ENCODE measurements at regions not wholly inside any gene's neighbourhood (a gene's known extent, or its start where the extent isn't known, plus 50 kb on each side); places are given as distances from the start of the nearest gene placed in this dataset.

DNA sequence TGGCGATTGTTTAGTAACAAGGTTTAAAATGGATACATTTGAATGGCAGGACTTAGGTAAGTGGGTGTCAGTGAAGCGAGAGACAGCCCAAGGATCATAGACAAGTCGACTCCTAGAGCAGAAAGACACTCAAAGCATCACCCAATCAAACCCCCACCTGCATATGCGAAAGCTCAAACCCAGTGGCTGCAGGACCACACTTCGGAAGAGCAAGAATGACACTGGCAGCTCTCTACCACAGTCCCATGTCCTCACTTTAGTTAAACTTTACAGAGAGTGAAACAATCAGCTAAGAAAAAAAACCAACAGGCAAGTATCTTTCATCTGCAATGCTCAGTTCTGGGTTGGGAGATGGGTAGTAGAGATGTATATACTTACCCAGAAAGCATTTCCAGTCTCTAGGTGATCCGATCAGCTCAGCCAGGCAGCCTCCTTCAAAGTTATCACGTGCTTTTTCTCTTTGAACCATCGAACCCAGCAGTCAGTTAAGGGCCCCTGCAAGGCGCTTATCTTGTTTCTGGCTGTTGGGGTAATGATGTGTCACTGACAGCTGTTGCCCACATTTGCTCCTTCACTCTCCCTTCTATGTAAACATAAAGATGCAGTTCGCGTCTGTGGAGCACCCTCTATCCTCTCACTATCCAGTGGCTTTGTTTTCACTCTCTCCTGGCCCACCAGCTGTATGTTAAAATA, 357.5 kb upstream of the ID2 start:
- TF ChIP-seq RAD21 (IDR thresholded peaks at IDR 0.05) (no peak), CTCF (IDR thresholded peaks at IDR 0.05; ENCODE audit: low read depth, low read length, missing input control) (no peak), YY1 (IDR thresholded peaks at IDR 0.05) (no peak), JUND (IDR thresholded peaks at IDR 0.05) (no peak), TAF1 (conservative IDR thresholded peaks at IDR 0.05) (no peak), REST (IDR thresholded peaks at IDR 0.05) (no peak), RXRA (IDR thresholded peaks at IDR 0.05) (no peak), SP1 (IDR thresholded peaks at IDR 0.05) (no peak), FOXA2 (IDR thresholded peaks at IDR 0.05) (no peak)
- TF ChIP-seq, protein P1, sequence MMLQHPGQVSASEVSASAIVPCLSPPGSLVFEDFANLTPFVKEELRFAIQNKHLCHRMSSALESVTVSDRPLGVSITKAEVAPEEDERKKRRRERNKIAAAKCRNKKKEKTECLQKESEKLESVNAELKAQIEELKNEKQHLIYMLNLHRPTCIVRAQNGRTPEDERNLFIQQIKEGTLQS (IDR thresholded peaks at IDR 0.05): no peak
- TF ChIP-seq, protein P2, sequence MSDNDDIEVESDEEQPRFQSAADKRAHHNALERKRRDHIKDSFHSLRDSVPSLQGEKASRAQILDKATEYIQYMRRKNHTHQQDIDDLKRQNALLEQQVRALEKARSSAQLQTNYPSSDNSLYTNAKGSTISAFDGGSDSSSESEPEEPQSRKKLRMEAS (IDR thresholded peaks at IDR 0.05): no peak
- TF ChIP-seq, protein P3, sequence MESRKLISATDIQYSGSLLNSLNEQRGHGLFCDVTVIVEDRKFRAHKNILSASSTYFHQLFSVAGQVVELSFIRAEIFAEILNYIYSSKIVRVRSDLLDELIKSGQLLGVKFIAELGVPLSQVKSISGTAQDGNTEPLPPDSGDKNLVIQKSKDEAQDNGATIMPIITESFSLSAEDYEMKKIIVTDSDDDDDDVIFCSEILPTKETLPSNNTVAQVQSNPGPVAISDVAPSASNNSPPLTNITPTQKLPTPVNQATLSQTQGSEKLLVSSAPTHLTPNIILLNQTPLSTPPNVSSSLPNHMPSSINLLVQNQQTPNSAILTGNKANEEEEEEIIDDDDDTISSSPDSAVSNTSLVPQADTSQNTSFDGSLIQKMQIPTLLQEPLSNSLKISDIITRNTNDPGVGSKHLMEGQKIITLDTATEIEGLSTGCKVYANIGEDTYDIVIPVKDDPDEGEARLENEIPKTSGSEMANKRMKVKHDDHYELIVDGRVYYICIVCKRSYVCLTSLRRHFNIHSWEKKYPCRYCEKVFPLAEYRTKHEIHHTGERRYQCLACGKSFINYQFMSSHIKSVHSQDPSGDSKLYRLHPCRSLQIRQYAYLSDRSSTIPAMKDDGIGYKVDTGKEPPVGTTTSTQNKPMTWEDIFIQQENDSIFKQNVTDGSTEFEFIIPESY (IDR thresholded peaks at IDR 0.05): no peak
